HepG2 (cell line): ENCODE measurements at regions not wholly inside any gene's neighbourhood (a gene's known extent, or its start where the extent isn't known, plus 50 kb on each side); places are given as distances from the start of the nearest gene placed in this dataset.
A peak's percentile ranks its signal among the peaks of the same experiment; 100 is the strongest.

Source experiments
- ATAC-seq: fragments of 200-7000 bp; cut with Tn5 transposase; 3 replicates; pipeline ENCODE4 v1.9.1; 2020; ENCODE audit warnings: mild to moderate bottlenecking, moderate library complexity
- BruUV-seq: library from RNA; stranded (reverse); fragments of 400-500 nt; replicated peaks from 2 replicates; lab custom pipeline; 2021; lab: Mats Ljungman, UMichigan
- CTCF ChIA-PET: fragments of 300-600 bp; formaldehyde crosslinking; extraction: SDS; loops from one replicate; lab custom pipeline; 2021; ENCODE audit warnings: low total read pairs, inconsistent platforms, low intra/inter-chr PET ratio; lab: Yijun Ruan, JAX
- POLR2A ChIA-PET: fragments of 350-600 bp; sonication (Branson Sonifier 250); formaldehyde crosslinking; loops from one replicate; lab custom pipeline; 2020; ENCODE audit warnings: antibody characterized with exemption, inconsistent platforms; lab: Yijun Ruan, JAX
- DNase-seq: peaks from one replicate; pipeline ENCODE4 v3.0.0-alpha.2; 2015; ENCODE audit warnings: low spot score
- FAIRE-seq: peaks from 3 replicates; lab custom pipeline; 2011; peaks lifted over from hg19 to GRCh38; lab: Jason Lieb, UNC
- H2AFZ ChIP-seq: one replicate; pipeline ENCODE4 v1.6.1; 2011; ENCODE audit warnings: low read length, inconsistent platforms
- H3K27ac ChIP-seq: fragments of 300-600 bp; 3 replicates; pipeline ENCODE4 v1.8.0; 2011; ENCODE audit warnings: mixed run types, mild to moderate bottlenecking, mixed read lengths, low read length, inconsistent platforms; ENCODE audit not compliant: insufficient read depth; ENCODE audit errors: extremely low read length
- H3K27me3 ChIP-seq, 2 experiments: fragments of 200-600 bp in 1 of 2; 2 replicates in 1 of 2; 3 replicates in 1 of 2; pipeline versions ENCODE4 v1.6.0 to v1.8.0; 2011; ENCODE audit warnings: low read length in 2 of 2, mild to moderate bottlenecking in 2 of 2, moderate library complexity in 2 of 2, inconsistent platforms in 1 of 2; ENCODE audit not compliant: insufficient read depth in 2 of 2, control insufficient read depth in 1 of 2
- H3K36me3 ChIP-seq, 2 experiments: fragments of 200-600 bp in 1 of 2; replicated peaks in 1 of 2; 2 replicates in 1 of 2; 3 replicates in 1 of 2; pipeline versions ENCODE4 v1.5.1 to v1.8.0; 2011; ENCODE audit warnings: low read length in 2 of 2, inconsistent platforms in 1 of 2; ENCODE audit not compliant: insufficient read depth in 2 of 2, control insufficient read depth in 1 of 2
- H3K4me1 ChIP-seq: 2 replicates; pipeline ENCODE4 v1.5.1; 2012; ENCODE audit warnings: low read length, inconsistent platforms; ENCODE audit not compliant: insufficient read depth
- H3K4me2 ChIP-seq: 2 replicates; pipeline ENCODE4 v1.6.0; 2011; ENCODE audit warnings: low read depth, low read length, inconsistent platforms
- H3K4me3 ChIP-seq, 3 experiments: fragments of 200-600 bp in 1 of 3; sonication (generic), shearing (Covaris generic) in 1 of 3; replicated peaks in 1 of 3; 2 replicates each; pipeline ENCODE4 v1.5.1; 2011 to 2016; ENCODE audit warnings: low read length in 3 of 3, inconsistent platforms in 2 of 3, low read depth in 2 of 3, mild to moderate bottlenecking in 2 of 3, control low read depth in 1 of 3, mixed read lengths in 1 of 3; ENCODE audit not compliant: insufficient read depth in 1 of 3
- H3K79me2 ChIP-seq: one replicate; pipeline ENCODE4 v1.6.1; 2011; ENCODE audit warnings: low read length, inconsistent platforms; ENCODE audit not compliant: insufficient read depth
- H3K9ac ChIP-seq: 2 replicates; pipeline ENCODE4 v1.6.0; 2011; ENCODE audit warnings: mild to moderate bottlenecking, low read depth, low read length, inconsistent platforms; ENCODE audit not compliant: insufficient read depth
- H3K9me3 ChIP-seq: 2 replicates; pipeline ENCODE4 v1.5.1; 2012; ENCODE audit warnings: mild to moderate bottlenecking, low read length
- H4K20me1 ChIP-seq: 2 replicates; pipeline ENCODE4 v1.6.0; 2011; ENCODE audit warnings: inconsistent platforms, mild to moderate bottlenecking, low read length, moderate library complexity; ENCODE audit not compliant: insufficient read depth
- DZIP1 ChIP-seq: sonication (generic); formaldehyde crosslinking; IDR thresholded peaks from 2 replicates; pipeline ENCODE4 v1.5.0; 2020; ENCODE audit warnings: mild to moderate bottlenecking, missing genetic modification reagents
- EEA1 ChIP-seq: sonication (generic); formaldehyde crosslinking; IDR thresholded peaks from 2 replicates; pipeline ENCODE4 v1.5.1; 2020; ENCODE audit warnings: mild to moderate bottlenecking, missing genetic modification reagents, borderline replicate concordance
- EHMT2 ChIP-seq: fragments of 200-600 bp; sonication (generic); IDR thresholded peaks from 2 replicates; pipeline ENCODE4 v1.7.0; 2017; ENCODE audit warnings: antibody characterized with exemption, low read depth, low read length, borderline replicate concordance
- MIER2 ChIP-seq: IDR thresholded peaks from 2 replicates; pipeline ENCODE4 v1.6.1; 2016; ENCODE audit warnings: missing biosample characterization, missing genetic modification reagents
- PTBP1 ChIP-seq: fragments of 200-400 bp; formaldehyde crosslinking; IDR thresholded peaks from 2 replicates; pipeline ENCODE4 v1.6.1; 2018; ENCODE audit warnings: low read length, low read depth; ENCODE audit not compliant: poor library complexity, severe bottlenecking
- REST ChIP-seq, 2 experiments: IDR thresholded peaks; 2 replicates each; pipeline ENCODE4 v1.6.1; 2011 to 2012; ENCODE audit warnings: low read length in 2 of 2, borderline replicate concordance in 1 of 2, low read depth in 1 of 2, mild to moderate bottlenecking in 1 of 2, moderate library complexity in 1 of 2
- ZNF256 ChIP-seq: sonication (generic); formaldehyde crosslinking; conservative IDR thresholded peaks from 2 replicates; pipeline ENCODE4 v1.4.0; 2020; ENCODE audit warnings: missing genetic modification reagents
- ZNF318 ChIP-seq: sonication (generic); formaldehyde crosslinking; IDR thresholded peaks from 2 replicates; pipeline ENCODE4 v1.4.0; 2020; ENCODE audit warnings: mild to moderate bottlenecking, missing genetic modification reagents
- ZNF33A ChIP-seq: sonication (generic); formaldehyde crosslinking; IDR thresholded peaks from 2 replicates; pipeline ENCODE4 v1.5.1; 2020; ENCODE audit warnings: missing genetic modification reagents, mild to moderate bottlenecking, moderate library complexity, borderline replicate concordance
- ZSCAN22 ChIP-seq: sonication (generic); formaldehyde crosslinking; IDR thresholded peaks from 2 replicates; pipeline ENCODE4 v1.4.0; 2020; ENCODE audit warnings: mild to moderate bottlenecking, missing genetic modification reagents
- WGBS: methylation state at CpG from one replicate; pipeline ENCODE4 v1.1.6; 2017; ENCODE audit warnings: low lambda C conversion rate; 5-methylcytosine and 5-hydroxymethylcytosine counted together
- in situ Hi-C: cut with HindIII; loops from 2 replicates; pipeline ENCODE4 v1.10.0; 2017; ENCODE audit warnings: low pct_unique_long_range_greater_than_20kb; ENCODE audit not compliant: extremely low pct_ligation_motif_present
- intact Hi-C: fragments of 100-400 bp; cut with micrococcal nuclease; formaldehyde crosslinking; loops from one replicate; pipeline ENCODE4 v1.10.0; 2022; ENCODE audit not compliant: unreplicated experiment

GRCh38 chr10:120131183-120131582, 238.7 kb downstream of the SEC23IP start:
- H3K79me2 ChIP-seq = no peaks in the 10 kb centered on the region
- intact Hi-C loops (no loop called here), in situ Hi-C loops (no loop called here)
- H4K20me1 ChIP-seq = no peaks in the 10 kb centered on the region
- H3K27me3 ChIP-seq = 0 out of 5 replicates have a peak, but pooled peaks cover 0 to 2% of the 10 kb centered on the region in 2 experiments
- no peak overlapping the region for H3K4me3 ChIP-seq
- H3K9ac ChIP-seq = no peak overlapping the region
- H3K27ac ChIP-seq = no peak overlapping the region
- whole genome bisulfite sequencing = 23% methylated on average over 3 of the region's 3 CpGs
- no peak for FAIRE-seq
- H2AFZ ChIP-seq = no peak overlapping the region
- no TSS peak for BruUV-seq
- ATAC-seq = no peak
- H3K36me3 ChIP-seq = no peaks in the 10 kb centered on the region
- H3K4me2 ChIP-seq = no peak overlapping the region
- no peaks in the 10 kb centered on the region for H3K4me1 ChIP-seq
- ChIA-PET POLR2A (no interaction called here), CTCF (no interaction called here)
- H3K9me3 ChIP-seq = no peaks in the 10 kb centered on the region
- DNase-seq = no peak
- TF ChIP-seq REST (IDR thresholded peaks at IDR 0.05; ENCODE audit: borderline replicate concordance in 1 of 2, low read depth in 1 of 2, low read length in 2 of 2) (peak; percentile 60 to 94), MIER2 (CRISPR knock-in tag) (peak; percentile 95), EEA1 (CRISPR knock-in tag) (no peak), PTBP1 (no peak), ZNF318 (CRISPR knock-in tag) (no peak), EHMT2 (peak; percentile 90), DZIP1 (CRISPR knock-in tag) (no peak), ZSCAN22 (CRISPR knock-in tag) (no peak), ZNF256 (CRISPR knock-in tag) (no peak), ZNF33A (CRISPR knock-in tag) (no peak)
